OCI-LY7 (cell line): ENCODE measurements at regions not wholly inside any gene's neighbourhood (a gene's known extent, or its start where the extent isn't known, plus 50 kb on each side); places are given as distances from the start of the nearest gene placed in this dataset.

Source experiments
- BruUV-seq: library from RNA; stranded (reverse); fragments of 400-500 nt; replicated peaks from 2 replicates; lab custom pipeline; 2021; lab: Mats Ljungman, UMichigan
- CTCF ChIA-PET: fragments of 300-600 bp; sonication (Branson Sonifier 250); formaldehyde crosslinking; loops from one replicate; lab custom pipeline; 2022; ENCODE audit warnings: antibody characterized with exemption; ENCODE audit not compliant: unreplicated experiment; lab: Charles Lee
- POLR2A ChIA-PET: fragments of 300-600 bp; sonication (Branson Sonifier 250); formaldehyde crosslinking; loops from one replicate; lab custom pipeline; 2022; ENCODE audit warnings: antibody characterized with exemption; lab: Charles Lee
- DNase-seq: peaks from one replicate; pipeline ENCODE4 v3.0.0-alpha.2; 2015; ENCODE audit warnings: low spot score
- H2AFZ ChIP-seq: fragments of 200-600 bp; sonication (generic), shearing (Covaris generic); 2 replicates; pipeline ENCODE4 v1.6.1; 2014; ENCODE audit warnings: mild to moderate bottlenecking, antibody characterized with exemption, low read length, moderate library complexity
- H3K27ac ChIP-seq: fragments of 200-600 bp; sonication (generic); 2 replicates; pipeline ENCODE4 v1.5.1; 2014; ENCODE audit warnings: mixed run types, low read depth, mild to moderate bottlenecking, moderate library complexity, low read length, inconsistent platforms; ENCODE audit not compliant: poor library complexity, severe bottlenecking
- H3K36me3 ChIP-seq: fragments of 200-600 bp; sonication (generic); 2 replicates; pipeline ENCODE4 v1.6.1; 2014; ENCODE audit warnings: mild to moderate bottlenecking, antibody characterized with exemption, low read length, moderate library complexity, mixed read lengths; ENCODE audit not compliant: insufficient read depth
- H3K4me1 ChIP-seq: fragments of 200-600 bp; sonication (generic); 2 replicates; pipeline ENCODE4 v1.5.1; 2014; ENCODE audit warnings: mild to moderate bottlenecking, low read length; ENCODE audit not compliant: insufficient read depth, poor library complexity, severe bottlenecking
- H3K4me2 ChIP-seq: fragments of 200-600 bp; sonication (generic); 2 replicates; pipeline ENCODE4 v1.6.1; 2014; ENCODE audit warnings: mild to moderate bottlenecking, low read length
- H3K4me3 ChIP-seq: fragments of 200-600 bp; sonication (generic); 2 replicates; pipeline ENCODE4 v1.5.1; 2014; ENCODE audit warnings: mild to moderate bottlenecking, low read depth, low read length; ENCODE audit not compliant: poor library complexity, severe bottlenecking
- H3K79me2 ChIP-seq: fragments of 200-600 bp; sonication (generic); 2 replicates; pipeline ENCODE4 v1.6.1; 2016; ENCODE audit warnings: low read depth, mild to moderate bottlenecking, low read length, moderate library complexity, mixed read lengths; ENCODE audit not compliant: insufficient read depth
- H3K9me2 ChIP-seq: fragments of 200-600 bp; sonication (generic); 2 replicates; pipeline ENCODE4 v1.6.1; 2016; ENCODE audit warnings: mild to moderate bottlenecking, low read length, mixed read lengths; ENCODE audit not compliant: insufficient read depth
- H3K9me3 ChIP-seq: fragments of 200-600 bp; sonication (generic); 2 replicates; pipeline ENCODE4 v1.6.1; 2014; ENCODE audit warnings: mild to moderate bottlenecking, mixed run types, low read length, mixed read lengths
- H4K20me1 ChIP-seq: fragments of 200-600 bp; sonication (generic); 2 replicates; pipeline ENCODE4 v1.6.1; 2014; ENCODE audit warnings: mild to moderate bottlenecking, antibody characterized with exemption, low read length, moderate library complexity, mixed read lengths; ENCODE audit not compliant: insufficient read depth
- CTCF ChIP-seq: fragments of 200-600 bp; sonication (generic); conservative IDR thresholded peaks from 2 replicates; pipeline ENCODE4 v1.5.1; 2014; ENCODE audit warnings: mild to moderate bottlenecking, antibody characterized with exemption, low read length, moderate library complexity, mixed read lengths
- EZH2phosphoT487 ChIP-seq: fragments of 200-600 bp; sonication (generic); IDR thresholded peaks from 2 replicates; pipeline ENCODE4 v1.6.1; 2018; ENCODE audit warnings: low read depth, borderline replicate concordance, mild to moderate bottlenecking, mixed run types, antibody characterized with exemption, low read length, moderate library complexity, mixed read lengths
- intact Hi-C: fragments of 100-400 bp; cut with micrococcal nuclease; formaldehyde crosslinking; loops from one replicate; pipeline ENCODE4 v1.10.0; 2022; ENCODE audit not compliant: unreplicated experiment

- Histone ChIP-seq H3K36me3 (no peaks in the 10 kb centered on the region), H3K9me3 (no peaks in the 10 kb centered on the region), H2AFZ (no peak overlapping the region), H3K4me1 (no peaks in the 10 kb centered on the region), H3K4me2 (no peak overlapping the region), H3K9me2 (no peaks in the 10 kb centered on the region), H3K79me2 (no peaks in the 10 kb centered on the region), H4K20me1 (no peaks in the 10 kb centered on the region), H3K4me3 (no peak overlapping the region), H3K27ac (no peak overlapping the region)
- TF ChIP-seq CTCF (no peak), EZH2phosphoT487 (no peak)
- ChIA-PET POLR2A (no interaction called here), CTCF (no interaction called here)
- BruUV-seq = no TSS peak
- DNase-seq = no peak
- intact Hi-C loops = no loop called here
Observed at GRCh38 chr3:22371607-22372291, 620.7 kb upstream of the ZNF385D start.

GRCh38 chr3:22372292-22373062, 621.5 kb upstream of the ZNF385D start:
- Histone ChIP-seq H3K27ac (no peak overlapping the region), H4K20me1 (no peaks in the 10 kb centered on the region), H3K4me2 (no peak overlapping the region), H3K9me3 (no peaks in the 10 kb centered on the region), H3K79me2 (no peaks in the 10 kb centered on the region), H3K36me3 (no peaks in the 10 kb centered on the region), H3K4me1 (no peaks in the 10 kb centered on the region), H3K4me3 (no peak overlapping the region), H2AFZ (no peak overlapping the region), H3K9me2 (no peaks in the 10 kb centered on the region)
- POLR2A ChIA-PET = no interaction called here
- DNase-seq = no peak
- intact Hi-C loops = no loop called here
- BruUV-seq = no TSS peak
- no peak for TF ChIP-seq CTCF
- TF ChIP-seq EZH2phosphoT487 = no peak
- CTCF ChIA-PET = no interaction called here

- no peaks in the 10 kb centered on the region for H3K79me2 ChIP-seq
- no peak for TF ChIP-seq EZH2phosphoT487
- no peak for TF ChIP-seq CTCF
- CTCF ChIA-PET = no interaction called here
Observed at GRCh38 chr3:22373182-22373581, 622.2 kb upstream of the ZNF385D start.

More at GRCh38 chr3:22373182-22373581, 622.2 kb upstream of the ZNF385D start:
- no TSS peak for BruUV-seq
- intact Hi-C loops = no loop called here
- Histone ChIP-seq H4K20me1 (no peaks in the 10 kb centered on the region), H3K4me1 (no peaks in the 10 kb centered on the region), H3K27ac (no peak overlapping the region), H3K9me2 (no peaks in the 10 kb centered on the region), H2AFZ (no peak overlapping the region), H3K36me3 (no peaks in the 10 kb centered on the region), H3K9me3 (no peaks in the 10 kb centered on the region), H3K4me2 (no peak overlapping the region), H3K4me3 (no peak overlapping the region)
- no peak for DNase-seq
- POLR2A ChIA-PET = no interaction called here
